Breast epithelium (tissue), 3 donors: ENCODE measurements at regions not wholly inside any gene's neighbourhood (a gene's known extent, or its start where the extent isn't known, plus 50 kb on each side); places are given as distances from the start of the nearest gene placed in this dataset.

Source experiments
- POLR2A ChIP-seq: fragments of 450-650 bp; IDR thresholded peaks from one replicate; pipeline ENCODE4 v1.6.1; 2016; ENCODE audit warnings: antibody characterized with exemption, mild to moderate bottlenecking, moderate library complexity
- POLR2AphosphoS5 ChIP-seq, 3 donors: sonication (generic); formaldehyde crosslinking; IDR thresholded peaks; one replicate each; pipeline ENCODE4 v1.6.1; 2017; ENCODE audit warnings: antibody characterized with exemption in 3 of 3
- TF ChIP-seq, protein P1 (sequence below), 3 donors: fragments of 450-650 bp; IDR thresholded peaks; one replicate each; pipeline ENCODE4 v1.5.1; 2016 to 2017; ENCODE audit warnings: antibody characterized with exemption in 3 of 3, mild to moderate bottlenecking in 3 of 3, moderate library complexity in 3 of 3

DNA sequence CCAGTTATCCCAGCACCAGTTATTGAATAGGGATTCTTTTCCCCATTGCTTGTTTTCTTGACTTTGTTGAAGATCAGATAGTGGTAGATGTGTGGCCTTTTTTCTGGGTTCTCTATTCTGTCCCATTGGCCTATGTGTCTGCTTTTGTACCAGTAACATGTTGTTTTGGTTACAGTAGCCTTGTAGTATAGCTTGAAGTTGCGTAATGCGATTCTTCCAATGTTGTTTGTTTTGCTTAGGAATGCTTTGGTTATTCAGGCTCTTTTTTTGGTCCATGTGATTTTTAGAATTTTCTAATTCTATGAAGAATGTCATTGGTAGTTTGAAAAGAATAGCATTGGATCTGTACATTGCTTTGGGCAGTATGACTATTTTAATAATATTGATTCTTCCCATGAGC lies 94.3 kb upstream of the CHMP2B start:
- TF ChIP-seq, protein P1, sequence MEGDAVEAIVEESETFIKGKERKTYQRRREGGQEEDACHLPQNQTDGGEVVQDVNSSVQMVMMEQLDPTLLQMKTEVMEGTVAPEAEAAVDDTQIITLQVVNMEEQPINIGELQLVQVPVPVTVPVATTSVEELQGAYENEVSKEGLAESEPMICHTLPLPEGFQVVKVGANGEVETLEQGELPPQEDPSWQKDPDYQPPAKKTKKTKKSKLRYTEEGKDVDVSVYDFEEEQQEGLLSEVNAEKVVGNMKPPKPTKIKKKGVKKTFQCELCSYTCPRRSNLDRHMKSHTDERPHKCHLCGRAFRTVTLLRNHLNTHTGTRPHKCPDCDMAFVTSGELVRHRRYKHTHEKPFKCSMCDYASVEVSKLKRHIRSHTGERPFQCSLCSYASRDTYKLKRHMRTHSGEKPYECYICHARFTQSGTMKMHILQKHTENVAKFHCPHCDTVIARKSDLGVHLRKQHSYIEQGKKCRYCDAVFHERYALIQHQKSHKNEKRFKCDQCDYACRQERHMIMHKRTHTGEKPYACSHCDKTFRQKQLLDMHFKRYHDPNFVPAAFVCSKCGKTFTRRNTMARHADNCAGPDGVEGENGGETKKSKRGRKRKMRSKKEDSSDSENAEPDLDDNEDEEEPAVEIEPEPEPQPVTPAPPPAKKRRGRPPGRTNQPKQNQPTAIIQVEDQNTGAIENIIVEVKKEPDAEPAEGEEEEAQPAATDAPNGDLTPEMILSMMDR (IDR thresholded peaks at IDR 0.05), result no peak
- TF ChIP-seq POLR2A, result no peak
- no peak for TF ChIP-seq POLR2AphosphoS5 (IDR thresholded peaks at IDR 0.05)
